MCF 10A (cell line): ENCODE measurements at regions not wholly inside any gene's neighbourhood (a gene's known extent, or its start where the extent isn't known, plus 50 kb on each side); places are given as distances from the start of the nearest gene placed in this dataset.
A peak's percentile ranks its signal among the peaks of the same experiment; 100 is the strongest.
"Not testable (repeated sequence)": the region's sequence is repeated elsewhere in the genome, so short reads cannot be mapped to it uniquely, and the experiment has no call there.

Source experiments
- BruUV-seq: library from RNA; stranded (reverse); fragments of 400-500 nt; replicated peaks from 2 replicates; lab custom pipeline; 2021; lab: Mats Ljungman, UMichigan
- CTCF ChIA-PET: fragments of 300-600 bp; sonication (Branson Sonifier 250); formaldehyde crosslinking; extraction: SDS; loops from one replicate; lab custom pipeline; 2021; ENCODE audit warnings: antibody characterized with exemption, inconsistent platforms; lab: Yijun Ruan, JAX
- POLR2A ChIA-PET: fragments of 300-600, 350-650 bp; sonication (Branson Sonifier 250); formaldehyde crosslinking; extraction: SDS; loops from one replicate; lab custom pipeline; 2020; ENCODE audit warnings: antibody characterized with exemption, inconsistent platforms; lab: Yijun Ruan, JAX
- DNase-seq: peaks from one replicate; pipeline ENCODE4 v3.0.0-alpha.2; 2018; ENCODE audit not compliant: unreplicated experiment
- H3K27ac Mint-ChIP-seq: one replicate; pipeline ENCODE4 v1.8.0; 2022; ENCODE audit warnings: mild to moderate bottlenecking, low read depth, mixed read lengths; ENCODE audit not compliant: unreplicated experiment
- H3K27me3 Mint-ChIP-seq: one replicate; pipeline ENCODE4 v1.8.0; 2022; ENCODE audit warnings: mixed read lengths; ENCODE audit not compliant: insufficient read depth, unreplicated experiment
- H3K36me3 Mint-ChIP-seq: one replicate; pipeline ENCODE4 v1.8.0; 2022; ENCODE audit warnings: mild to moderate bottlenecking, moderate library complexity, mixed read lengths; ENCODE audit not compliant: insufficient read depth, unreplicated experiment
- H3K4me1 Mint-ChIP-seq: one replicate; pipeline ENCODE4 v1.8.0; 2022; ENCODE audit warnings: mixed read lengths; ENCODE audit not compliant: insufficient read depth, unreplicated experiment
- H3K4me3 Mint-ChIP-seq: one replicate; pipeline ENCODE4 v1.8.0; 2022; ENCODE audit warnings: mild to moderate bottlenecking, moderate library complexity, mixed read lengths; ENCODE audit not compliant: unreplicated experiment
- H3K9me3 Mint-ChIP-seq: one replicate; pipeline ENCODE4 v1.8.0; 2022; ENCODE audit warnings: mixed read lengths; ENCODE audit not compliant: unreplicated experiment
- CTCF ChIP-seq: fragments of 200-600 bp; IDR thresholded peaks from one replicate; pipeline ENCODE4 v1.8.0; 2022; ENCODE audit warnings: antibody characterized with exemption, mild to moderate bottlenecking; ENCODE audit not compliant: unreplicated experiment
- intact Hi-C: fragments of 100-400 bp; cut with micrococcal nuclease; formaldehyde crosslinking; loops from 2 replicates; pipeline ENCODE4 v1.14.1; 2022

DNA sequence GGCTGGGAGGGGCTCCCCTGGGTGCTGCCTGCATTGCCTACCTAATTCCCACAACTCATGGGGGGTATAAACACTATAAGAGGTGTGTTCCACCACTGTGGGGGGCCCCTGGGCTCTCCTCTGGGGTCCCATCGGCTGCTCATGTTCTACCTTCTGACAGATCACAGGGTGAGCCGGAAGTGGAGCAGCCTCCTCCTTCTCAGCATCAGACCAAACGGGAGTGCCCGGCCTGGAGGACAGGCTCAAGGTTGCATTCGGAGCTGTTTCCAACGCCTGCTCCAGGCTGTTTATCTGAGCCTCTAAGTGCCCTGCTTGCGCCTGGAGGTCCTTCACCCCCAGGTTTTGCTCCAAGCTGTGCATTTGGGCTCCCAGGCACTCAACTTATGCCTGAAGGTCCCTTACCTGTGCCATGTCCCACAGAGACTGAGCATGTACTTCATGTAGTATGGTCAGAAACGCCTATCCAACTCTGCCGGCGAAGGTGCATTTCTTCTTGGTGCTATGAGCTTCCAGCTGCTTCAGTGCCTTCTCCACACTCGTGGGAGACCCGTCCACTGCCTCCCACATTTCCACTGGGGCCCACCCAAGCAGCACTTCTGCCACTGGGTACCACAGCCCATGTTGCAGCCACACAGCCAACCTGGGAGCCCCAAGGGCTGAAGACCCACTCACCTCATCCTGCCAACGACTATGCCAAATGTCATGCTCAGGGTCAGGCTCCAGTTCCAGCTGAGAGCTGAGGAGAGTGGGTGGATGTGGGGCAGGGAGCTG is 232.1 kb downstream of the IGSF11 start:
- no TSS peak for BruUV-seq
- intact Hi-C loops = no loop called here
- TF ChIP-seq CTCF = no peak
- Mint-ChIP-seq H3K27me3 (no peaks in the 10 kb centered on the region), H3K9me3 (no peaks in the 10 kb centered on the region), H3K36me3 (no peaks in the 10 kb centered on the region), H3K4me1 (no peaks in the 10 kb centered on the region), H3K4me3 (no peak overlapping the region), H3K27ac (no peak overlapping the region)
- ChIA-PET POLR2A (interaction anchor here (0.5 kb wide), 1 partner anchor 1398 kb away, joined by 3 read pairs; no protein-coding TSS in a partner anchor), CTCF (interaction anchor here (0.6 kb wide), 1 partner anchor 1833 kb away, joined by 3 read pairs; no protein-coding TSS in a partner anchor)
- no peak for DNase-seq

- H3K9me3 Mint-ChIP-seq = no peaks in the 10 kb centered on the region
- ChIA-PET CTCF (interaction anchor here (1.2 kb wide), 1 partner anchor 14 kb away, joined by 5 read pairs; no protein-coding TSS in a partner anchor), POLR2A (no interaction called here)
- H3K27me3 Mint-ChIP-seq = no peaks in the 10 kb centered on the region
- TF ChIP-seq CTCF = no peak
- no peak overlapping the region for H3K4me3 Mint-ChIP-seq
- no peak overlapping the region for H3K27ac Mint-ChIP-seq
- no TSS peak for BruUV-seq
- H3K4me1 Mint-ChIP-seq = no peaks in the 10 kb centered on the region
- no peaks in the 10 kb centered on the region for H3K36me3 Mint-ChIP-seq
- peak; percentile 52 for DNase-seq
- intact Hi-C loops = no loop called here
Observed at GRCh38 chr3:118803096-118803476, 231.6 kb downstream of the IGSF11 start.

GRCh38 chr3:118805007-118805406 is 229.6 kb downstream of the IGSF11 start:
- Mint-ChIP-seq H3K27me3 (no peaks in the 10 kb centered on the region), H3K27ac (no peak overlapping the region), H3K4me3 (no peak overlapping the region), H3K4me1 (no peaks in the 10 kb centered on the region), H3K36me3 (no peaks in the 10 kb centered on the region), H3K9me3 (no peaks in the 10 kb centered on the region)
- POLR2A ChIA-PET = no interaction called here
- CTCF ChIA-PET = interaction anchor here (1.0 to 2.4 kb wide), 2 partner anchors 12 kb away, joined by 3 to 8 read pairs; no protein-coding TSS in a partner anchor
- BruUV-seq = no TSS peak
- DNase-seq = no peak
- TF ChIP-seq CTCF = no peak
- intact Hi-C loops = no loop called here

DNA sequence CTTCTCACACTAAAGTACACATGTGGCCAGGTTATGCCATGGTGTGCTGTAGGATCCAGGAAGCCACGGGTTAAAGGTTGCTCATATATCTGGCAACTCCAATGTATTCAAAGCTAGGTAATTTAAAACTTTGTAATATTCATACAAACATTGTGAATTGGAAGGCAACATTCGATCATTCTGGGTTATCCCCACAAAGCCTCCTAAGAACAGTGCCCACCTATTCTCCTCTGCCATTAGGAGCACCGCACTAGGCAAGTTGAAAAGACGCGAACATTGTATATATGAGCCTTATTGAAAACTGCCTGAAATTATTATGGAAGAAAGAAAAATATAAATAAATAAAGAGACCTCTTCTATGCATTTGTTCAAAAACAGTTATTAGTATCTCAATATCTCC is 228.2 kb downstream of the IGSF11 start:
- Mint-ChIP-seq H3K27me3 (no peaks in the 10 kb centered on the region), H3K27ac (no peak overlapping the region), H3K36me3 (no peaks in the 10 kb centered on the region), H3K4me3 (no peak overlapping the region), H3K9me3 (no peaks in the 10 kb centered on the region), H3K4me1 (no peaks in the 10 kb centered on the region)
- CTCF ChIA-PET = interaction anchor here (0.6 to 2.4 kb wide), 3 partner anchors 10 to 1654 kb away, joined by 3 to 8 read pairs (median 4); no protein-coding TSS in a partner anchor
- BruUV-seq = no TSS peak
- no peak for TF ChIP-seq CTCF
- intact Hi-C loops = no loop called here
- no peak for DNase-seq
- POLR2A ChIA-PET = no interaction called here

GRCh38 chr3:118807349-118807748 is 227.3 kb downstream of the IGSF11 start:
- intact Hi-C loops, H3K27me3 Mint-ChIP-seq, H3K9me3 Mint-ChIP-seq, H3K36me3 Mint-ChIP-seq, POLR2A ChIA-PET, H3K27ac Mint-ChIP-seq, H3K4me1 Mint-ChIP-seq, BruUV-seq, DNase-seq, H3K4me3 Mint-ChIP-seq: not testable (repeated sequence)
- CTCF ChIA-PET = interaction anchor here (0.6 to 1.2 kb wide), 3 partner anchors 22 to 1748 kb away, joined by 3 read pairs; no protein-coding TSS in a partner anchor
